ENCODE measurements at regions not wholly inside any gene's neighbourhood (a gene's known extent, or its start where the extent isn't known, plus 50 kb on each side); places are given as distances from the start of the nearest gene placed in this dataset.
"Not testable (repeated sequence)": the region's sequence is repeated elsewhere in the genome, so short reads cannot be mapped to it uniquely, and the experiment has no call there.

DNA sequence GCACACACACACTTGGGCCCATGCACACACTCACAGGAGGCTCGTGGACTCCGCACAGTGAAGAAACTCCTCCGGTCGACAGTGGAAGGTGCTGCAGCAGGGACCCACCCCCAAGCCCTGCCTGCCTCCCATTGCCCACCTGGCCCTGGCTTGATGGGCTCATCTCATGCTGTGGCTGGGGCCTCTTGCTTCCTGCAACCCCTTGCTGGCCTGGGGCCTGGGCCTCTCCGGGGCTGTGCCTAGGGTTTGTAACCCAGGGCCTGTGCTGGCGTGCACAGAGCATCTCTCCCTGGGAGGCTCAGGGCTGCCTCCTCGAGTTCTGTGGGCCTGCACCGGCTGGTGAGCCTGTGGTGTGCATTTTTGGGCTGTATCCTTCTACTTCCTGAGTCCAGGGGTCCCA, 524.0 kb downstream of the GOLGA6L6 start:
- TF ChIP-seq, protein P1, sequence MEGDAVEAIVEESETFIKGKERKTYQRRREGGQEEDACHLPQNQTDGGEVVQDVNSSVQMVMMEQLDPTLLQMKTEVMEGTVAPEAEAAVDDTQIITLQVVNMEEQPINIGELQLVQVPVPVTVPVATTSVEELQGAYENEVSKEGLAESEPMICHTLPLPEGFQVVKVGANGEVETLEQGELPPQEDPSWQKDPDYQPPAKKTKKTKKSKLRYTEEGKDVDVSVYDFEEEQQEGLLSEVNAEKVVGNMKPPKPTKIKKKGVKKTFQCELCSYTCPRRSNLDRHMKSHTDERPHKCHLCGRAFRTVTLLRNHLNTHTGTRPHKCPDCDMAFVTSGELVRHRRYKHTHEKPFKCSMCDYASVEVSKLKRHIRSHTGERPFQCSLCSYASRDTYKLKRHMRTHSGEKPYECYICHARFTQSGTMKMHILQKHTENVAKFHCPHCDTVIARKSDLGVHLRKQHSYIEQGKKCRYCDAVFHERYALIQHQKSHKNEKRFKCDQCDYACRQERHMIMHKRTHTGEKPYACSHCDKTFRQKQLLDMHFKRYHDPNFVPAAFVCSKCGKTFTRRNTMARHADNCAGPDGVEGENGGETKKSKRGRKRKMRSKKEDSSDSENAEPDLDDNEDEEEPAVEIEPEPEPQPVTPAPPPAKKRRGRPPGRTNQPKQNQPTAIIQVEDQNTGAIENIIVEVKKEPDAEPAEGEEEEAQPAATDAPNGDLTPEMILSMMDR (IDR thresholded peaks at IDR 0.05; ENCODE audit: low read depth, low read length), result not testable (repeated sequence)
- TF ChIP-seq, protein P2, sequence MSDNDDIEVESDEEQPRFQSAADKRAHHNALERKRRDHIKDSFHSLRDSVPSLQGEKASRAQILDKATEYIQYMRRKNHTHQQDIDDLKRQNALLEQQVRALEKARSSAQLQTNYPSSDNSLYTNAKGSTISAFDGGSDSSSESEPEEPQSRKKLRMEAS (IDR thresholded peaks at IDR 0.05; ENCODE audit: low read depth, low read length), result not testable (repeated sequence)
- not testable (repeated sequence) for TF ChIP-seq POLR2A (IDR thresholded peaks at IDR 0.05; ENCODE audit: extremely low read depth, insufficient read length)

All from NB4 (cell line).